GM08714 (cell line): ENCODE measurements at regions not wholly inside any gene's neighbourhood (a gene's known extent, or its start where the extent isn't known, plus 50 kb on each side); places are given as distances from the start of the nearest gene placed in this dataset.

Experiments used
- H3K4me3 ChIP-seq: fragments of 200-500 bp; sonication (Bioruptor generic); 2 replicates; pipeline ENCODE4 v1.5.1; 2014; ENCODE audit warnings: mild to moderate bottlenecking, low read length, inconsistent platforms
- ZNF274 ChIP-seq: IDR thresholded peaks from 2 replicates; pipeline ENCODE4 v1.6.1; 2012; ENCODE audit warnings: mild to moderate bottlenecking, low read depth, low read length

DNA sequence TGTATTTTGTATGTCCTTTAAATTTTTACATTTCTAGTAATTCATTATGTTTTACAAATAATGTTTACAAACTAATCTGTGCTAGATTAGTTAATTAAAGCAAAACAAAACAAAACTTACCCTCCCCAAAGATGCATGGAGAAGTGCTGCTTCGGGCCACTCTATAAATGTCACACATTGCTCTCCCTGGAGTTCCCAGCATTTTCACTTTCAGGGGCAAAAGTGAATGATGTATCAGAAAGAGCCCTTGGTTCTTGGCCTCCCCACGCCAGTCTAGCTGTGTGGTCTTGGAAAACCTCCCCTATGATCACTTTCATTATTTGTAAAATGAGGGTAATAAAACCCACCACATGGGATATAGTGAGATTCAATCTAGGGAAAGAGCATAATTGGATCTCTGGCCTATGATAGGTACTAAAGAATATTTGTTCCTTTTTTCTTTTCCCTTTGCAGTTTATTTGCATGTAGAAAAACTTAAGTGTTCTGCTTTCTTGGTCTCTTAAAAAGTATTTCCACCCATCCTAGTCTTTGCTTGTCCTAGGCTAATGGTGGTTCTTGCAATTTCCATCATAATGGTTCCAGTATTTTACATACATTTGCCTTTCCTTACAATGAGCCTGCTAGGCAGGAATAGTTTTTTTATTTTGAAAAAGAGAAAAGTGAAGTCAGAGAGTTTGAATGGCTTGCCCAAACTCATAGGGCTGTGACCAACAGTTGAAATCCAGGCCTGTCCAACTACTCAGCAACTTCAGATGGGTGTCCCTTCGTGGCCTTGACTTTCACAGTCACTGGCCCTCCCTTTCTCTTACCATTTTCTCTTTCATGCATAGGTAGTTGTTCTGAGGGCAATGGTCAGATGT lies 184.5 kb upstream of the KLF4 start:
- H3K4me3 ChIP-seq: no peak overlapping the region
- TF ChIP-seq ZNF274: no peak

- no peak for TF ChIP-seq ZNF274
- H3K4me3 ChIP-seq: no peak overlapping the region
Observed at GRCh38 chr9:107671588-107671987, 182.0 kb upstream of the KLF4 start.

DNA sequence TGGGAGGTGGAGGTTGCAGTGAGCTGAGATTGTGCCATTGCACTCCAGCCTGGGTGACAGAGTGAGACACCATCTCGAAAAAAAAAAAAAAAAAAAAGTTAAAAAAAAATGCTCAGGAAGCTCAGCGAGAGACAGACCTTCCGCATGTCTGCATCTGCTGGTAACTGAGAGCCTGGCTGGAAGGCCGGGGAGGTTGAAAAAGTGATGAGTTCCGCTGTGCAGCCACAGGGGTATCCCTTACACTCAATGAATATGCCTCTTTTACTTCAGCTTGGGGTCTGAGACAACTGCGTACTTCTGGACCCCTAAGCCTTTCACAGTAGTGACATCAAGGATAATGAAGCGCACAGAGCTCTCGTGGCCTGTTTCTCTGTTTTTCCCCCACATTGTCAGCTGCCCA lies 179.9 kb upstream of the KLF4 start:
- no peak for TF ChIP-seq ZNF274
- H3K4me3 ChIP-seq: no peak overlapping the region

DNA sequence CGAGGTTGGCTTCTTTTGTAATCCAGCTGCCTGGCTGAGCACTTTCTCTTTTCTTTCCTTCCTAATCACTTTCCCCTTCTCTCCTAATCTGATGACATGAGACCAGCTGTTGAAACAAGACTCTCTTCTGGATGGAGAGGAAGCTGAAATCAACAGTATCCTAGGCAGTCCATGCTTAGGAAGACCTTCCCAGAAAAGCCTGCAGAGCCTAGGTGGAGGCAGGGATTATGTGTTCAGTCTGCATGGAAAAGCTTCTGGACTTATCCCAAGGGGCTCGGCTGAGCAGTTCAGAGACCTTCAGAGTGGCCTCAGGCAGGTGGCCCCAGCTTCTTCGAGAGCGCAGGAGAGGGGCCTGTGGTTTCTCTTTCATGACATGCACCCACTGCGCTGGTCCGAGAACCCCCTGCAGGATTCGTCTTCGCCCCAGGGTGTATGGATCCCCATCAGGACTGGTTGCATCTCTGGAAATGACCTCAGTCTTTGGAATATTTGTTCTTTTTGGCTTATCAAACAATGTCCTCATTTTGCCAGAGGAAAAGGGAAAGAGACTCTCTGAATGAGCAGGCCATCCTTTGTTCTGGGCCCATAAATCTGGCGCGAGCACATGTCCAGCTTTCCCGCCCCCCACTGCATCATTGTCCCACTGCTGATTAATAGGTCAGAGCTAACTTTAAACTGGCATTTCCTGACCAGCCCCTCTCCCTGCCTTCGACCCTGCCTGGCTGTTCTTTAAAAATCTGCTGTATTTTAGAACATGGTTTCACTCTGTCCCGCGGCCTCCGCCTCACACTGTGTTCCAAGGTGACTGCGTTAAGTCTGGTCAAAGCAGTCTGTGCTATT lies 177.9 kb upstream of the KLF4 start:
- H3K4me3 ChIP-seq: no peak overlapping the region
- TF ChIP-seq ZNF274: no peak

DNA sequence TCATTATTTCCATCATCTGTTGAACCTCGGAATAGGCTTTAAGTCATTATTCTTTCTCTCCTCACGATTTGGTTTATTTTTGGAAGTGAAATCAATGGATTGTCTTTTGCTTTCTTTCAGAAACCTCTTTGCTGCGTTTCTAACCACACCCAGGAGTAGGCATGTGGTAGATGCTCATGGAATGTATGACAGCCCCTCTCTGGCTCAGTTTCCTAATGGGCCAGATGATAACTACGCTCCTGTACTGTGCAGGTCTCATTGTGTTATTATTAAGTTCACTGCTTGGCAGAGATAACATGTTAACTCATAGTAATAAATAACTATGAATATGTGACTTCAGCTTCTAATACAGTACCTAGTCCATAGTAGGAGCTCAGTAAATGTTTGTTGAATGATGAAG lies 175.5 kb upstream of the KLF4 start:
- no peak overlapping the region for H3K4me3 ChIP-seq
- no peak for TF ChIP-seq ZNF274

- no peak overlapping the region for H3K4me3 ChIP-seq
- no peak for TF ChIP-seq ZNF274
Observed at GRCh38 chr9:107660976-107661375, 171.4 kb upstream of the KLF4 start.

DNA sequence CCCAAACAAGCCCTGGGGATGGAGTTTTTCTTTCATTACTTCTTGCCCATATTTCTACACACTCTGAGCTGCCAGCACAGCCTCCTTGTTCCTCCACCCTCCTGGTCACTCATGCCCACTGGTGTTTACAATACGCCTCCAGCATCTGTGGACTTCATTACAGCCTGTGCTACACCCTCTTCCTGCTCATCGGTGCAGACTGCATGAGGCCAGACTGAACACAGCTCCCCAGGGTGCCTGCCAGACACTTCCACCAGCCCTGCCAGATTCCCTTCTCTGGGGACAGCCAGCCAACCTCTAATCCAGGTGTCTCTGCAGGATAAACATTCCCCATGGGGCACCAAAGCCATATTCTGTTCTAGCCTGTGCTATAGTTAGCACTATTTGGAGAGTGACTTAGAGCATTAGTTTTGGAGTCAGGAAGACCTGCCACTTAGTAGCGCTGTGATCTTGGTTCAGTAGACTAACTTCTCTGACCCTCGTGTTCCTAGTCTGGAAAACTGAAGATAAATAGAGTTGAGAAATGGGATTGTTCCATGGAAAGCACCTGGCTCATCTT lies 163.8 kb upstream of the KLF4 start:
- no peak overlapping the region for H3K4me3 ChIP-seq
- no peak for TF ChIP-seq ZNF274

DNA sequence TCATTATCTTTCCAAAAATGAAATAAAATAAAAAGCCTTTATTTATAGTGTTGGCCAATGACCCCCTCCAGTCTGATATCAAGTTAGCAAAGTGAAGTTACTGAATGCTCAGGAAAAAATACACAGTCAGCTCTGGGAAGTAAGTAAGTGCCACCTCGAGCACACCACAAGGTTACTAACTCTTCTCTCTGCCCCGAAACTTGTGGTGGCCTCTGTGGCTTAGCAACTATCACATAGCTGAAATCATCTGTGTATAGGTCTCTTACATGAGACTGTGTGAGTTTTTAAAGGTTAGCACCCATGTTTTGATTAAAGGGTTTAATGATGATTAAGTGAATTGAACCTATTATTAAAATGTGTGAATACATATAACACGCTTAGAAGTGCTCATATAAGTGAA lies 161.4 kb upstream of the KLF4 start:
- no peak overlapping the region for H3K4me3 ChIP-seq

DNA sequence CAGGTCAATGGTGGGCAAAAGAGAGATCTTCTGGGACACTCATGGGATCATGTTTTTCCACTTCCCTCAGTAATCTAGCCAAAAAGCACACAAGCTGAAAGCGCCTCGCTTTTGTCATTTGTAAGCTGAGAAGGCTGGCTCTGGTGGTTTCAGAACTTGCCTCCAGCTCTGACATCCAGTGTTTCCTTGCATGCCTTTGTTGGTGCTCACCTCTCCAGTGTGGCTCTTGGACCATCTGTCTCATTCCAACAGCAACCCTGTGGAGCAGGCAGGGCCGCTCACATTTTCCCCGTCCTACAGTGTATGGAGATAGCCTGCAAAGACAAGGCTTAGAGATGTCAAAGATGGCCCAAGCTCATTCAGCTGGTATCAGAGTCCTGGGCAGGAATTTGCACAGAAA lies 160.8 kb upstream of the KLF4 start:
- no peak for TF ChIP-seq ZNF274
- H3K4me3 ChIP-seq: no peak overlapping the region

More for the DNA sequence above, 161.4 kb upstream of the KLF4 start:
- TF ChIP-seq ZNF274: no peak

- TF ChIP-seq ZNF274: no peak
- H3K4me3 ChIP-seq: no peak overlapping the region
Observed at GRCh38 chr9:107648153-107648715, 158.7 kb upstream of the KLF4 start.

- no peak overlapping the region for H3K4me3 ChIP-seq
- no peak for TF ChIP-seq ZNF274
Observed at GRCh38 chr9:107647611-107648010, 158.0 kb upstream of the KLF4 start.

DNA sequence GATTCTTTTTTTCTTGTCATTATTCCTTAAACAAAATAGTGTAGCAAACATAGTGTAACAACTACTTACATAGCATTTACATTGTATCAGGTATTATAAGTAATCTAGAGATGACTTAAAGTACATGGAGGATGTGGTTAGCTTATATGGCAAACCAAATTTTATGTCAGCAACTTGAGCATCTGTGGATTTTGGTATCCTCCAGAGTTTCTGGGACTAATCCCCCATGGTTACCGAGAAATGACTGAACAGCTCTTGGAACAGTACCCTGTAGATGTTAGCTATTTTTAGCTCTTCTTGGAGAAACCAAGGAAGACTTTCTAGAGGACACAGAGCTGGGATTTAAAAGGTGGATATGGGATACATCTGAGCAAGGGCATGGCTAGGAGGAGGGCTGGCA lies 157.6 kb upstream of the KLF4 start:
- no peak overlapping the region for H3K4me3 ChIP-seq
- no peak for TF ChIP-seq ZNF274

- H3K4me3 ChIP-seq: no peak overlapping the region
- no peak for TF ChIP-seq ZNF274
Observed at GRCh38 chr9:107645464-107645833, 155.9 kb upstream of the KLF4 start.

DNA sequence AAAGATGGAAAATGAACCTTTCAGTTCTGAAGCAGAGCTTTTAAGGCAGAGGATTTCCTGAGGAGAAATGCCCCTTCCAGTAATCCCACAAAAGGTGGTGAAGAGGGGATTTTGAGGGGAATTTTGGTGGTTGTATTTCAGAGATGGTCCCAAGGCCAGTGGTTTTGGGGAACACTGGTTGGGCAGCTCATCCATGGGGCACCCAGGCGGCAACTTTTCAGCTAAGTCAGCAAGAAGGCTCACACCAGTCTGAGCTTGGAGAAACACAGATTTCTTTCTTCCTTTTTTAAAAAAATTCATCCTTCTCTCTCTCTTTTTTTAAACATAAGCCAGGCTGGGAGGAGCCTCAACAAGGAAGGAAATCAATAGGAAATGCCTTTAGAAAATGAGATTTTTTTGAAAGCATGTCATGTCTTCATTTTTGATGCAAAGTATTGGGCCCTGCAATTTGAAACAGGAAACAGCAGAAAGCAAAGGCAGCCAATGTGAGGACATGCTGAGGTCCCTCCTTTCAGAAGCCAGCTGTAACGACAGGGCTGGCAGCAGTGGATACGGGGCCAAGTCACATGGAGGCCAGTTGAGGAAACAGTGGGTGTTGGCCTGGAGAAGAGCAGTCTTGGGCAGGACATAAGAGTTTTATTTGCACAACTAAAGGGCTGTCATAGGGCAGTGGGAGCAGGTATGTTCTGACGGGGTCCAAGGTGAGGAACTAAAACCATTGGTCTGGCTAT lies 155.3 kb upstream of the KLF4 start:
- no peak overlapping the region for H3K4me3 ChIP-seq
- TF ChIP-seq ZNF274: no peak
